SK-N-SH (cell line): ENCODE measurements at regions not wholly inside any gene's neighbourhood (a gene's known extent, or its start where the extent isn't known, plus 50 kb on each side); places are given as distances from the start of the nearest gene placed in this dataset.
A peak's percentile ranks its signal among the peaks of the same experiment; 100 is the strongest.

Source experiments
- CTCF ChIA-PET: fragments of 300-600, 350-600 bp; formaldehyde crosslinking; extraction: SDS; loops from one replicate; lab custom pipeline; 2021; lab: Yijun Ruan, JAX
- POLR2A ChIA-PET: fragments of 350-600 bp; sonication (Branson Sonifier 250); formaldehyde crosslinking; extraction: SDS; loops from one replicate; lab custom pipeline; 2020; ENCODE audit warnings: antibody characterized with exemption, inconsistent platforms; lab: Yijun Ruan, JAX
- DNase-seq: peaks from one replicate; pipeline ENCODE4 v3.0.0; 2012
- H2AFZ ChIP-seq: fragments of 200-600 bp; sonication (generic); 2 replicates; pipeline ENCODE4 v1.8.1; 2016; ENCODE audit warnings: antibody characterized with exemption, mild to moderate bottlenecking, low read depth
- H3F3A ChIP-seq: fragments of 200-600 bp; sonication (generic); replicated peaks from 2 replicates; pipeline ENCODE3; 2016; ENCODE audit warnings: antibody characterized with exemption, mild to moderate bottlenecking; ENCODE audit not compliant: insufficient read depth
- H3K27ac ChIP-seq, 2 experiments: fragments of 200-500 bp in 1 of 2; fragments of 200-600 bp in 1 of 2; sonication (Bioruptor generic) in 1 of 2; sonication (generic), shearing (Covaris generic) in 1 of 2; 2 replicates each; pipeline versions ENCODE4 v1.5.1 to v1.6.1; 2014 to 2016; ENCODE audit warnings: low read depth in 2 of 2, inconsistent platforms in 1 of 2, low read length in 1 of 2, mild to moderate bottlenecking in 1 of 2, mixed read lengths in 1 of 2
- H3K27me3 ChIP-seq: fragments of 200-600 bp; sonication (generic), shearing (Covaris generic); 2 replicates; pipeline ENCODE4 v1.6.1; 2016; ENCODE audit warnings: mixed run types; ENCODE audit not compliant: insufficient read depth
- H3K36me3 ChIP-seq, 2 experiments: fragments of 200-500 bp in 1 of 2; fragments of 200-600 bp in 1 of 2; sonication (Bioruptor generic) in 1 of 2; sonication (generic) in 1 of 2; replicated peaks in 1 of 2; 2 replicates each; pipeline versions ENCODE3 to v1.5.1; 2014 to 2016; ENCODE audit warnings: low read length in 1 of 2, mild to moderate bottlenecking in 1 of 2; ENCODE audit not compliant: insufficient read depth in 2 of 2, control insufficient read depth in 1 of 2
- H3K4me1 ChIP-seq, 2 experiments: fragments of 200-500 bp in 1 of 2; fragments of 200-600 bp in 1 of 2; sonication (Bioruptor generic) in 1 of 2; sonication (generic), shearing (Covaris generic) in 1 of 2; 2 replicates each; pipeline versions ENCODE4 v1.5.1 to v1.6.1; 2014 to 2016; ENCODE audit warnings: low read depth in 1 of 2, low read length in 1 of 2, mixed run types in 1 of 2; ENCODE audit not compliant: insufficient read depth in 2 of 2, control insufficient read depth in 1 of 2
- H3K4me2 ChIP-seq: fragments of 200-600 bp; sonication (generic), shearing (Covaris generic); 2 replicates; pipeline ENCODE4 v1.6.1; 2017; ENCODE audit warnings: mixed run types
- H3K4me3 ChIP-seq, 2 experiments: fragments of 200-500 bp in 1 of 2; fragments of 200-600 bp in 1 of 2; sonication (Bioruptor generic) in 1 of 2; sonication (generic), shearing (Covaris generic) in 1 of 2; 2 replicates each; pipeline versions ENCODE4 v1.5.1 to v1.8.1; 2014 to 2016; ENCODE audit warnings: low read depth in 2 of 2, inconsistent platforms in 1 of 2, low read length in 1 of 2, mild to moderate bottlenecking in 1 of 2, mixed read lengths in 1 of 2, moderate library complexity in 1 of 2
- H3K79me2 ChIP-seq: fragments of 200-600 bp; sonication (generic); 2 replicates; pipeline ENCODE4 v1.8.1; 2017; ENCODE audit warnings: mild to moderate bottlenecking; ENCODE audit not compliant: insufficient read depth
- H3K9ac ChIP-seq: fragments of 200-600 bp; sonication (generic); 2 replicates; pipeline ENCODE4 v1.6.1; 2017; ENCODE audit warnings: mixed run types
- H3K9me2 ChIP-seq: fragments of 200-600 bp; sonication (generic); 2 replicates; pipeline ENCODE4 v1.6.1; 2017; ENCODE audit warnings: mixed run types
- H3K9me3 ChIP-seq: fragments of 200-600 bp; sonication (generic); 2 replicates; pipeline ENCODE4 v1.6.1; 2017; ENCODE audit warnings: mixed run types, mild to moderate bottlenecking, moderate library complexity
- H4K20me1 ChIP-seq: fragments of 200-600 bp; sonication (generic); 2 replicates; pipeline ENCODE4 v1.6.1; 2017; ENCODE audit warnings: mild to moderate bottlenecking, mixed run types; ENCODE audit not compliant: insufficient read depth
- FOXJ3 ChIP-seq: sonication (generic); formaldehyde crosslinking; IDR thresholded peaks from 2 replicates; pipeline ENCODE4 v1.5.1; 2020; ENCODE audit warnings: mild to moderate bottlenecking, missing genetic modification reagents
- GATA2 ChIP-seq: sonication (generic); formaldehyde crosslinking; IDR thresholded peaks from 2 replicates; pipeline ENCODE4 v1.5.0; 2020; ENCODE audit warnings: mild to moderate bottlenecking, missing genetic modification reagents
- NFIC ChIP-seq: IDR thresholded peaks from 2 replicates; pipeline ENCODE4 v1.4.0; 2012; ENCODE audit warnings: borderline replicate concordance
- NRF1 ChIP-seq: IDR thresholded peaks from 2 replicates; pipeline ENCODE4 v1.6.1; 2012; ENCODE audit warnings: low read depth, mild to moderate bottlenecking, low read length
- RCOR1 ChIP-seq: fragments of 150-350 bp; IDR thresholded peaks from 2 replicates; pipeline ENCODE4 v1.6.1; 2017; ENCODE audit warnings: antibody characterized with exemption, low read length
- SMC3 ChIP-seq: IDR thresholded peaks from 2 replicates; pipeline ENCODE4 v1.6.1; 2012; ENCODE audit warnings: low read depth, low read length, improper control_type of control experiment
- TAF1 ChIP-seq: IDR thresholded peaks from 2 replicates; pipeline ENCODE4 v1.6.1; 2012; ENCODE audit warnings: low read depth, mild to moderate bottlenecking, low read length, moderate library complexity, borderline replicate concordance
- YY1 ChIP-seq: IDR thresholded peaks from 2 replicates; pipeline ENCODE4 v1.4.0; 2012; ENCODE audit warnings: low read depth, mild to moderate bottlenecking
- WGBS: methylation state at CpG from one replicate; pipeline ENCODE4 v1.1.6; 2017; ENCODE audit warnings: low lambda C conversion rate; 5-methylcytosine and 5-hydroxymethylcytosine counted together
- TF ChIP-seq, protein P1 (sequence below): IDR thresholded peaks from 2 replicates; pipeline ENCODE4 v1.6.1; 2012; ENCODE audit warnings: mild to moderate bottlenecking, low read depth, low read length, moderate library complexity
- TF ChIP-seq, protein P2 (sequence below): IDR thresholded peaks from 2 replicates; pipeline ENCODE4 v1.4.0; 2012; ENCODE audit warnings: low read depth, borderline replicate concordance

DNA sequence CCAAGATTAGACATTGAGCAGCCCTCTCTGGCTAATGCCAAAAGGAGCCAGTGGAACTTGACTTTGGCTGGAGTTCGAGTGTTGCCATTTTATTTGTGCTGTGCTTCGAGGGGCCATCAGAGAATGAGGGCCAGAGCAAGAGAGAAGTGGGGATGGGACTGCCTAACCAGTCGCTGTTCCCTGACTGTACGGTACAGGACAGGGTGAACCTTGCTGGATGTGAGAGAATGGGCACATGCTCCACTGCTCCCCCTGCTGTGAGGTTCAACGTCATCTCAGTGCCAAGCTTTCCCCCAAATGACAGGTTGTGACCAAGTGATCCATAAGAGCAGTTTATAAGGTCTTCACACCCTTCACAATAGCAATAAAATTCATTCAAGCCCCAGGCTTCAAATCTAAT, 55.1 kb upstream of the BCL11B start:
- H2AFZ ChIP-seq, result no peak overlapping the region
- H3K9me3 ChIP-seq, result no peaks in the 10 kb centered on the region
- H3K9me2 ChIP-seq, result no peaks in the 10 kb centered on the region
- H3F3A ChIP-seq, result no peaks in the 10 kb centered on the region
- no peak overlapping the region for H3K9ac ChIP-seq
- H3K79me2 ChIP-seq, result no peaks in the 10 kb centered on the region
- no peaks in the 10 kb centered on the region for H3K36me3 ChIP-seq
- peak; percentile 15 for DNase-seq
- POLR2A ChIA-PET, result no interaction called here
- H3K27me3 ChIP-seq, result peaks cover 53% of the 10 kb centered on the region; the same call in 1 of the 2 replicates
- no peaks in the 10 kb centered on the region for H4K20me1 ChIP-seq
- no peaks in the 10 kb centered on the region; a peak in 1 of 4 replicates for H3K4me1 ChIP-seq
- no peak overlapping the region for H3K27ac ChIP-seq
- 17% methylated on average over 4 of the region's 5 CpGs for WGBS
- no peak overlapping the region for H3K4me3 ChIP-seq
- TF ChIP-seq NFIC, result no peak
- TF ChIP-seq RCOR1, result no peak
- no peak for TF ChIP-seq SMC3
- no peak for TF ChIP-seq FOXJ3 (CRISPR knock-in tag)
- TF ChIP-seq YY1, result no peak
- TF ChIP-seq, protein P1, sequence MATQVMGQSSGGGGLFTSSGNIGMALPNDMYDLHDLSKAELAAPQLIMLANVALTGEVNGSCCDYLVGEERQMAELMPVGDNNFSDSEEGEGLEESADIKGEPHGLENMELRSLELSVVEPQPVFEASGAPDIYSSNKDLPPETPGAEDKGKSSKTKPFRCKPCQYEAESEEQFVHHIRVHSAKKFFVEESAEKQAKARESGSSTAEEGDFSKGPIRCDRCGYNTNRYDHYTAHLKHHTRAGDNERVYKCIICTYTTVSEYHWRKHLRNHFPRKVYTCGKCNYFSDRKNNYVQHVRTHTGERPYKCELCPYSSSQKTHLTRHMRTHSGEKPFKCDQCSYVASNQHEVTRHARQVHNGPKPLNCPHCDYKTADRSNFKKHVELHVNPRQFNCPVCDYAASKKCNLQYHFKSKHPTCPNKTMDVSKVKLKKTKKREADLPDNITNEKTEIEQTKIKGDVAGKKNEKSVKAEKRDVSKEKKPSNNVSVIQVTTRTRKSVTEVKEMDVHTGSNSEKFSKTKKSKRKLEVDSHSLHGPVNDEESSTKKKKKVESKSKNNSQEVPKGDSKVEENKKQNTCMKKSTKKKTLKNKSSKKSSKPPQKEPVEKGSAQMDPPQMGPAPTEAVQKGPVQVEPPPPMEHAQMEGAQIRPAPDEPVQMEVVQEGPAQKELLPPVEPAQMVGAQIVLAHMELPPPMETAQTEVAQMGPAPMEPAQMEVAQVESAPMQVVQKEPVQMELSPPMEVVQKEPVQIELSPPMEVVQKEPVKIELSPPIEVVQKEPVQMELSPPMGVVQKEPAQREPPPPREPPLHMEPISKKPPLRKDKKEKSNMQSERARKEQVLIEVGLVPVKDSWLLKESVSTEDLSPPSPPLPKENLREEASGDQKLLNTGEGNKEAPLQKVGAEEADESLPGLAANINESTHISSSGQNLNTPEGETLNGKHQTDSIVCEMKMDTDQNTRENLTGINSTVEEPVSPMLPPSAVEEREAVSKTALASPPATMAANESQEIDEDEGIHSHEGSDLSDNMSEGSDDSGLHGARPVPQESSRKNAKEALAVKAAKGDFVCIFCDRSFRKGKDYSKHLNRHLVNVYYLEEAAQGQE, result no peak
- TF ChIP-seq GATA2 (CRISPR knock-in tag), result no peak
- H3K4me2 ChIP-seq, result no peak overlapping the region
- CTCF ChIA-PET, result no interaction called here

GRCh38 chr14:99326041-99326710, 54.2 kb upstream of the BCL11B start:
- POLR2A ChIA-PET, result no interaction called here
- H3K79me2 ChIP-seq, result no peaks in the 10 kb centered on the region
- no peak for TF ChIP-seq FOXJ3 (CRISPR knock-in tag)
- TF ChIP-seq, protein P2, sequence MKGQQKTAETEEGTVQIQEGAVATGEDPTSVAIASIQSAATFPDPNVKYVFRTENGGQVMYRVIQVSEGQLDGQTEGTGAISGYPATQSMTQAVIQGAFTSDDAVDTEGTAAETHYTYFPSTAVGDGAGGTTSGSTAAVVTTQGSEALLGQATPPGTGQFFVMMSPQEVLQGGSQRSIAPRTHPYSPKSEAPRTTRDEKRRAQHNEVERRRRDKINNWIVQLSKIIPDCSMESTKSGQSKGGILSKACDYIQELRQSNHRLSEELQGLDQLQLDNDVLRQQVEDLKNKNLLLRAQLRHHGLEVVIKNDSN, result no peak
- no peak for TF ChIP-seq TAF1
- no peak for TF ChIP-seq NRF1
- no peak overlapping the region for H3K27ac ChIP-seq
- no peak overlapping the region for H3K4me3 ChIP-seq
- H4K20me1 ChIP-seq, result no peaks in the 10 kb centered on the region
- 33% methylated on average over 8 of the region's 8 CpGs for WGBS
- no peaks in the 10 kb centered on the region for H3K9me3 ChIP-seq
- no peak overlapping the region for H3K9ac ChIP-seq
- CTCF ChIA-PET, result no interaction called here
- no peaks in the 10 kb centered on the region; a peak in 1 of 4 replicates for H3K4me1 ChIP-seq
- H3K4me2 ChIP-seq, result no peak overlapping the region
- H3F3A ChIP-seq, result no peaks in the 10 kb centered on the region
- no peaks in the 10 kb centered on the region for H3K36me3 ChIP-seq
- no peak overlapping the region for H2AFZ ChIP-seq
- peaks cover 45% of the 10 kb centered on the region; the same call in 1 of the 2 replicates for H3K27me3 ChIP-seq
- DNase-seq, result peak; percentile 2
- no peaks in the 10 kb centered on the region for H3K9me2 ChIP-seq
